OCI-LY1 (cell line): ENCODE measurements at regions not wholly inside any gene's neighbourhood (a gene's known extent, or its start where the extent isn't known, plus 50 kb on each side); places are given as distances from the start of the nearest gene placed in this dataset.

Experiments used
- EZH2 ChIP-seq: fragments of 200-600 bp; sonication (generic), shearing (Covaris generic); IDR thresholded peaks from 2 replicates; pipeline ENCODE4 v1.8.0; 2017; ENCODE audit warnings: borderline replicate concordance, mixed run types, mild to moderate bottlenecking, antibody characterized with exemption, low read length, moderate library complexity, mixed read lengths
- TF ChIP-seq, protein P1 (sequence below): fragments of 200-600 bp; sonication (generic), shearing (Covaris generic); IDR thresholded peaks from 2 replicates; pipeline ENCODE4 v1.5.1; 2017; ENCODE audit warnings: mild to moderate bottlenecking, antibody characterized with exemption, low read length, moderate library complexity, mixed read lengths

GRCh38 chr6:138017166-138017757 lies 90.0 kb downstream of the PERP start:
- TF ChIP-seq, protein P1, sequence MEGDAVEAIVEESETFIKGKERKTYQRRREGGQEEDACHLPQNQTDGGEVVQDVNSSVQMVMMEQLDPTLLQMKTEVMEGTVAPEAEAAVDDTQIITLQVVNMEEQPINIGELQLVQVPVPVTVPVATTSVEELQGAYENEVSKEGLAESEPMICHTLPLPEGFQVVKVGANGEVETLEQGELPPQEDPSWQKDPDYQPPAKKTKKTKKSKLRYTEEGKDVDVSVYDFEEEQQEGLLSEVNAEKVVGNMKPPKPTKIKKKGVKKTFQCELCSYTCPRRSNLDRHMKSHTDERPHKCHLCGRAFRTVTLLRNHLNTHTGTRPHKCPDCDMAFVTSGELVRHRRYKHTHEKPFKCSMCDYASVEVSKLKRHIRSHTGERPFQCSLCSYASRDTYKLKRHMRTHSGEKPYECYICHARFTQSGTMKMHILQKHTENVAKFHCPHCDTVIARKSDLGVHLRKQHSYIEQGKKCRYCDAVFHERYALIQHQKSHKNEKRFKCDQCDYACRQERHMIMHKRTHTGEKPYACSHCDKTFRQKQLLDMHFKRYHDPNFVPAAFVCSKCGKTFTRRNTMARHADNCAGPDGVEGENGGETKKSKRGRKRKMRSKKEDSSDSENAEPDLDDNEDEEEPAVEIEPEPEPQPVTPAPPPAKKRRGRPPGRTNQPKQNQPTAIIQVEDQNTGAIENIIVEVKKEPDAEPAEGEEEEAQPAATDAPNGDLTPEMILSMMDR: no peak
- TF ChIP-seq EZH2: no peak
